ENCODE measurements at regions not wholly inside any gene's neighbourhood (a gene's known extent, or its start where the extent isn't known, plus 50 kb on each side); places are given as distances from the start of the nearest gene placed in this dataset.

- TF ChIP-seq CTCF (IDR thresholded peaks at IDR 0.05; ENCODE audit: low read length, missing control alignments): no peak
- no peak for DNase-seq (ENCODE audit: low read depth)
Measured at GRCh38 chr17:12596961-12597360, 68.7 kb upstream of the MYOCD start.

GRCh38 chr17:12597895-12598294 lies 67.8 kb upstream of the MYOCD start:
- DNase-seq (ENCODE audit: low read depth): no peak
- TF ChIP-seq CTCF (IDR thresholded peaks at IDR 0.05; ENCODE audit: low read length, missing control alignments): no peak
- H3K4me3 ChIP-seq (replicated peaks; ENCODE audit: low read depth, low read length): no peak overlapping the region

More at GRCh38 chr17:12596961-12597360, 68.7 kb upstream of the MYOCD start:
- H3K4me3 ChIP-seq (replicated peaks; ENCODE audit: low read depth, low read length): no peak overlapping the region

- no peak overlapping the region for H3K4me3 ChIP-seq (replicated peaks; ENCODE audit: low read depth, low read length)
- TF ChIP-seq CTCF (IDR thresholded peaks at IDR 0.05; ENCODE audit: low read length, missing control alignments): no peak
- DNase-seq (ENCODE audit: low read depth): no peak
Measured at GRCh38 chr17:12599186-12599920, 66.3 kb upstream of the MYOCD start.

- no peak for DNase-seq (ENCODE audit: low read depth)
- no peak overlapping the region for H3K4me3 ChIP-seq (replicated peaks; ENCODE audit: low read depth, low read length)
- no peak for TF ChIP-seq CTCF (IDR thresholded peaks at IDR 0.05; ENCODE audit: low read length, missing control alignments)
Measured at GRCh38 chr17:12600349-12600748, 65.3 kb upstream of the MYOCD start.

- no peak overlapping the region for H3K4me3 ChIP-seq (replicated peaks; ENCODE audit: low read depth, low read length)
- peak; percentile 6 for DNase-seq (ENCODE audit: low read depth)
- no peak for TF ChIP-seq CTCF (IDR thresholded peaks at IDR 0.05; ENCODE audit: low read length, missing control alignments)
Measured at GRCh38 chr17:12603566-12603965, 62.1 kb upstream of the MYOCD start.

- H3K4me3 ChIP-seq (replicated peaks; ENCODE audit: low read depth, low read length): no peak overlapping the region
- TF ChIP-seq CTCF (IDR thresholded peaks at IDR 0.05; ENCODE audit: low read length, missing control alignments): no peak
- DNase-seq (ENCODE audit: low read depth): peak; percentile 8
Measured at GRCh38 chr17:12605222-12605621, 60.5 kb upstream of the MYOCD start.

- H3K4me3 ChIP-seq (replicated peaks; ENCODE audit: low read depth, low read length): no peak overlapping the region
- DNase-seq (ENCODE audit: low read depth): peak; percentile 84
- TF ChIP-seq CTCF (IDR thresholded peaks at IDR 0.05; ENCODE audit: low read length, missing control alignments): no peak
Measured at GRCh38 chr17:12613566-12613965, 52.1 kb upstream of the MYOCD start.

Data from fibroblast of pulmonary artery (primary cell).